ENCODE measurements at regions not wholly inside any gene's neighbourhood (a gene's known extent, or its start where the extent isn't known, plus 50 kb on each side); places are given as distances from the start of the nearest gene placed in this dataset.

DNA sequence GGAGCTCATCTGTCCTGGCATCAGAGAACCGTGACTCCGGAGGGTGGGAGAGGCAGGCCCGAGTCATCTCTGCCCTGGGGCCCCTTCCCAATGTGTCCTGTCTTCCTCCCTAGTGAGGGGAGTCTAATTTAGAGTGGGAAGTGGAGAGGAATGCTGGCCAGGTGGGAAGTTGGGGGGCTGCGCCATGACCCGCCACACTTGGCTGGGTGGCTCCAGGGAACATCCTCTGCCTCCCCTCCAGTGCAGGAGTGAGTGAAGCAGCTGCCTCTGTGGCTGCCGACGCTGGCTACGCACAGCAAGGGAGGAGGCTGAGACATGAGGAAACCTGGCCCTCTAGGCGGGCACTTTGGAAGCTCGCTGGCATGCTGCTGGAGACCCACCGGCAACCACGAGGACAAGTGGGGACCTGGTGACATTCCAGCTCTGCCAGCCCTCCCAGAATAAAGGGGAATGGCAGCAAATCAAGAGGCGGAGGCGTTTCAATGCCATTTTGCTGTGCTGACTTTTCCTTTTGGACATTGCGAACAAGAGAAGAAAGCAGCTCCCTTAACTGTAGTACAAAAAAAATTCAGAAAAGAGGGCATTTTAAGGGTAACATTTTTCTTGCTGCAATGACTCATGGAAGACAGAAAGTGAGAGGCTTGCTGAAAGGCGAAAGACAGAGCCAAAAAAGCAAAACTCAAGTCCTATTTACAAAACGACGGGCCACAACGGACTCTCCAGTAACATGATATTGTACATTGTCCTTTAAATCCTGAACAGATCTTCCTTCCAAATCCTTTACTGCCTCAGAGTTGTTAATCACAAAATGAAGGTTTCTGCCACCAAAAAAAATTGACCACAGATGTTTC lies 121.2 kb upstream of the PITRM1 start:
- TF ChIP-seq, protein P1, sequence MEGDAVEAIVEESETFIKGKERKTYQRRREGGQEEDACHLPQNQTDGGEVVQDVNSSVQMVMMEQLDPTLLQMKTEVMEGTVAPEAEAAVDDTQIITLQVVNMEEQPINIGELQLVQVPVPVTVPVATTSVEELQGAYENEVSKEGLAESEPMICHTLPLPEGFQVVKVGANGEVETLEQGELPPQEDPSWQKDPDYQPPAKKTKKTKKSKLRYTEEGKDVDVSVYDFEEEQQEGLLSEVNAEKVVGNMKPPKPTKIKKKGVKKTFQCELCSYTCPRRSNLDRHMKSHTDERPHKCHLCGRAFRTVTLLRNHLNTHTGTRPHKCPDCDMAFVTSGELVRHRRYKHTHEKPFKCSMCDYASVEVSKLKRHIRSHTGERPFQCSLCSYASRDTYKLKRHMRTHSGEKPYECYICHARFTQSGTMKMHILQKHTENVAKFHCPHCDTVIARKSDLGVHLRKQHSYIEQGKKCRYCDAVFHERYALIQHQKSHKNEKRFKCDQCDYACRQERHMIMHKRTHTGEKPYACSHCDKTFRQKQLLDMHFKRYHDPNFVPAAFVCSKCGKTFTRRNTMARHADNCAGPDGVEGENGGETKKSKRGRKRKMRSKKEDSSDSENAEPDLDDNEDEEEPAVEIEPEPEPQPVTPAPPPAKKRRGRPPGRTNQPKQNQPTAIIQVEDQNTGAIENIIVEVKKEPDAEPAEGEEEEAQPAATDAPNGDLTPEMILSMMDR (IDR thresholded peaks at IDR 0.05; ENCODE audit: low read depth, low read length, poor library complexity, severe bottlenecking) = no peak
- TF ChIP-seq EZH2phosphoT487 (IDR thresholded peaks at IDR 0.05; ENCODE audit: borderline replicate concordance, low read length) = no peak
